Fibroblast of lung (primary cell): ENCODE measurements at regions not wholly inside any gene's neighbourhood (a gene's known extent, or its start where the extent isn't known, plus 50 kb on each side); places are given as distances from the start of the nearest gene placed in this dataset.

Experiments used
- CTCF ChIP-seq, 2 donors: IDR thresholded peaks in 1 of 2; conservative IDR thresholded peaks in 1 of 2; 1 replicate in 1 of 2; 2 replicates in 1 of 2; pipeline ENCODE4 v1.5.1; 2011 to 2012; ENCODE audit warnings: low read length in 2 of 2, control low read depth in 1 of 2, inconsistent platforms in 1 of 2, low read depth in 1 of 2, mild to moderate bottlenecking in 1 of 2
- EZH2 ChIP-seq: IDR thresholded peaks from 2 replicates; pipeline ENCODE4 v1.5.1; 2012; ENCODE audit warnings: low read length, control low read depth, mild to moderate bottlenecking; ENCODE audit errors: missing control alignments

DNA sequence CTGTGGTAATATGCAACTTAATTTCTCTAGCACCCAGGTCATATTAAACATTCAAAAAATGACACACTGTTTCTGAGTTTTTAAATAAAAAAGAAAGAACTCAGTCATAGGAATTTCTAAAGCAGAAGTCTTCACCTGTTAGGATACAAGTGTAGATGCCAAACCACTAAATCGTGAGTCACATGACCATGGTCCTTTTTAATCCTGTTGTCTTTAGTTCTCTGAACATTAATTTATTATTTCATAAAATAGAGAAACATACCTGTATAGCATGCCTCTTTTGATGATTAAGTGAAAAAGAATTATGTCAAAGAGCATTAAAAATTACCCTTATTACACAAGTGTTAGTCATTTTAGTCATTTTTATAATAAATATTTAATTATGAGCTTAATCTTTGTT is 398.8 kb downstream of the CCDC85A start:
- no peak for TF ChIP-seq CTCF (conservative IDR thresholded peaks at IDR 0.05 in 1 of 2, IDR thresholded peaks at IDR 0.05 in 1 of 2; ENCODE audit: low read depth in 1 of 2, low read length in 2 of 2)
- no peak for TF ChIP-seq EZH2
